Hippocampal formation (tissue), 2 donors: ENCODE measurements at regions not wholly inside any gene's neighbourhood (a gene's known extent, or its start where the extent isn't known, plus 50 kb on each side); places are given as distances from the start of the nearest gene placed in this dataset.

ENCODE experiments used
- DNase-seq, 2 donors: peaks; one replicate each; lab custom pipeline; 2025; lab: John Stamatoyannopoulos, UW

- no peak for DNase-seq
These were observed 50.3 kb upstream of the CXCL12 start for GRCh38 chr10:44435196-44435595.

DNA sequence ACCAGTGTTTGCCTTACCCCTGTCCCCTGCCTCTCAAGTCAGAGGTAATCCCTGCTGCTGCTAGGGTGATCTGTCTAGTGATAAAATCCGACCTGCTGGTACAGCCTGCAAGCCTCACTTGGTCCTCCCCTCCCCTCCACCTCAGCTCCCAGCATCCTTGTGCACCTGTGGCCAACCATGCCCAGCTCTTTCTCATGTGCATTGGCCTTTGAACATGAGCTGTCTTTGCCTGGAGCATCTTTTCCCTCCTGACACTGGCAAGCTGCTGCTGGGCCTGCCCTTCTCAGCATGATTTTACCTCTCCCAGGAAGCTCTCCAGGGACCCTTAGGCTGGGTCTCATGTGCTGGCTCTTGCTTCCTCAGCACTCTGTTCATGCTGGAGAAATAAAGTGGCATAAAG is 51.3 kb upstream of the CXCL12 start:
- no peak for DNase-seq

- DNase-seq, result no peak
These were observed 53.1 kb upstream of the CXCL12 start for GRCh38 chr10:44437840-44438511.

DNA sequence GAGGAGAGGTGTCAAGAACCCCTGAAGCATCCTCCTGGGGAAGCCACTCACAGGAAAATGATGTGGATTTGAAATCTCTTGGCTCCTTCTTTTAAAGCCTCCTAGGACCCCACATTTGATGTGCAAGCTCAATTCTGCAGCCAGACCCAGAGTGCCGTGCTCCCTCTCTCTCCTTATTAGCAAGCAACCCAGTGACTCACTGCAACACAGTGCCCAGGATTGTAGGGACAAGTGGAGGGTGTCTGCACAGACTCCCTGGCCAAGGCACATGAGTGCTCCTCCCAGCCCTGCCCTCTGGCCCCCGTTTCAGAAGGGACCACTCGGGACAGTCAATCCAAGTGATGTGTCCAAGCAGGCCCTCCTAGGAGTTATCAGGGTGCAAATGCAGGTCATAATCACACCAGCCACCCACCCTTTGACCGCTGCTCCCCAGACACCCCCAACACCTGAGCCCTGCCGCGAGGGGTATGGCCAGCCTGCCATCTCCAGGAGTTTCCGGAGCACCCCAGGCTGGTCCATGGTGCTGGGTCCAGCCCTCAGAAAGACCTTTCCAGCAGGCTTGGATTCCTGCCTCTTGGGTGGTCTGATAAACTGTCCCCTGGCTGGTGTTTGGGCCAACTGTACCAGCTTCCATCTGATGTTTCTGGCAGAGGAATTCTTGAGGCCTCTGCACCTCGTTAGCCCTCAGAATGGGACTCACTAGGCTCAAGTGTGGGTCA is 54.5 kb upstream of the CXCL12 start:
- no peak for DNase-seq

DNA sequence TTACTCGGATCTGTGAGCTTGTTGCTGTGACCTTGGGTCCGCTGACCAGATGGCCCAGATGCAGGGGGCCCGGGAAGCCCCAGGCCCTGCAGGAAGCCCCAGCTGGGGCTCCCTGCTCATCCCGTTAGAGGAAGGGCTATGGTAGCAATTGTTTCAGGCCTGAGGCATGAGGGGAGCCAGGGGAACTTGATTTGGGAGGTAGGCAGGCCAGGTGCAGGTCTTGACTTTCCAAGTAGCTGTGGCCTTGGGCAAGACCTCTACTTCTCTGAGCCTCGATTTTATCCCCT is 55.0 kb upstream of the CXCL12 start:
- no peak for DNase-seq

- no peak for DNase-seq
These were observed 72.4 kb upstream of the CXCL12 start for GRCh38 chr10:44457259-44457658.

GRCh38 chr10:44458671-44459413 is 73.9 kb upstream of the CXCL12 start:
- no peak for DNase-seq

DNA sequence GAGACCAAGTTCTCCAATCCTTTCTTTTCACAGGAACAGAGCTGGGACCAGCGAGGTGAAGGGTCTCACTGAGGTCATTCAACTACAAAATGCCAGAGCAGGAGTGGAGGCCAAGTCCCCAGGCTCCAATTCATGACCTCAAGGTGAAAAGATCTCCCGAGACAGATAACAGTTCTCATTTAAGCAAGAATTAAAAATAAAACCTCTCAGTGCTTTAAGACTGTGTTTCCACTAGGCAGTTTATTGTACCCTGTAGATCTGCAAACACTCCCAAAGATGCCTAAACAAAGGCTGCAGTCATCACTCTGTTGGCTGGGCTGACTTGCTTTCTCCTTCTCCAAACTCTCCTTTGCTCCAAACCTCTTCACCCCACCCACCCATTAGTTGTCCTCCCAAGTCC is 74.8 kb upstream of the CXCL12 start:
- no peak for DNase-seq

DNA sequence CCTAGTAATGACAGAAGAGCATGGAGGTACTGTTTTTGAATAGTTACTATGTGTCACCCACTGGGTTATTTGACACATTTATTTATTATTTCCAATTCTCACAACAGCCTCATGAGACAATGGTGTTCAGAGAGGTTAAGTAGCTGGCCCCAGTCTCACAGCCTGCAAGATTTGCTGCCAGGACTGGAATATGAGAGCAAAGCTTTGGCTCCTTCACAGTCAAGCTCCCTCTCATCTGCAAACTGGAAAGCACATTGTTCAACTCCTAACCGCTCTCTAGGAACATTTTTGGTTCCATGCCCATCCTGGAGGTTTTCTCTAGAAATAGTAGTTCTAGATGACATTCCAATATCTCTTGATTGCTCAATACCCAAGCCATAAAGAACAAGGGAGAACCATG is 75.5 kb upstream of the CXCL12 start:
- no peak for DNase-seq

GRCh38 chr10:44462338-44462914 is 77.5 kb upstream of the CXCL12 start:
- no peak for DNase-seq

GRCh38 chr10:44463511-44464121 is 78.7 kb upstream of the CXCL12 start:
- no peak for DNase-seq

DNA sequence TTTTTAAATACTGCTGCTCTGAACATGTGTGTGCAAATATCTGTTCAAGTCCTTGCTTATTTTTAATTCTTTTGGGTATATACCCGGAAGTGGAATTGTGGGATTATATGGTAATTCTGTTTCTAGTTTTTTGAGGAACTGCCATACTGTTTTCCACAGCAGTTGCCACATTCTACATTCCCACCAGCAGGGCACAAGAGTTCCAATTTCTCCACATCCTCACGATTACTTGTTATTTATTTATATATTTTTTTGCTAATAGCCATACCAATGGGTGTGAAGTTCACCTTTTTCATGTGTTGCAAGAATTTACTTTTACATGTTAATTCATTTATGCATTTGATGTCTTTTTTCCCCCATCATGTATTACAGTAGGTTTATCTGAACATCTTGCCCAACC is 79.6 kb upstream of the CXCL12 start:
- no peak for DNase-seq

DNA sequence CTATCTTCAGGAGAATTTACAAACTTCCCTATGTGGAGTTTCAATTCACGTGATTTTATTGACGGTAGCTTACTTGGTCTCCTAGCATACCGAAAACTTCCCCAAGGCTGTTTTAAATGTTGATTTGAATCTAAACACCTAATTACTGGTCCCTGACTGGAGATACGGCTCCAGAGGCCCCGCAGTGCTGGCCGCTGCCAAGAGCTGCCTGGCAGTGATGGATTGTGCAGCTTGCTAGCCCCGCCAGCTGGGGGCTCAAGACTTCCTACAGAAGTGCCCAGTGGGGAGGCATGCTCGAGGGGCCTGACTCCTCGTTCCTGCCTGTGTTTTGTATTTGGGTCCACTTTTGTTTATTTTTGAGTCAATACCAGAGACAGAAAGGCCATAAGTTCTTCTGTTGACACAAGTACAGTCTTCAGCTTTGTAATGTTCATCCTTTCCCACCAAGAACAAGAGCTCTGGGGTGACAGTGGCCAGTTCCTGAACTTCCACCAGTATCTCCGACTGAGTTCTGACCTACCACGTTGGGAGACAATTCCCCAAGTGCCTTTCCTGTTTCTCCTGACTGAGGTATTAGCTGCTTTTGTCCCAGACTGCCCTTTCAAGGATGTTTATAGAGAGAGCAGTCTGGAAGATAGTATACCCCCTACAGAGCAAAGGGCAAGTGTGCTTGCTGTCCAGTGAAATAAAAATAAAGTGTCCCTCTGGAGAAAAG is 80.7 kb upstream of the CXCL12 start:
- no peak for DNase-seq

- no peak for DNase-seq
These were observed 81.3 kb upstream of the CXCL12 start for GRCh38 chr10:44466236-44466635.

DNA sequence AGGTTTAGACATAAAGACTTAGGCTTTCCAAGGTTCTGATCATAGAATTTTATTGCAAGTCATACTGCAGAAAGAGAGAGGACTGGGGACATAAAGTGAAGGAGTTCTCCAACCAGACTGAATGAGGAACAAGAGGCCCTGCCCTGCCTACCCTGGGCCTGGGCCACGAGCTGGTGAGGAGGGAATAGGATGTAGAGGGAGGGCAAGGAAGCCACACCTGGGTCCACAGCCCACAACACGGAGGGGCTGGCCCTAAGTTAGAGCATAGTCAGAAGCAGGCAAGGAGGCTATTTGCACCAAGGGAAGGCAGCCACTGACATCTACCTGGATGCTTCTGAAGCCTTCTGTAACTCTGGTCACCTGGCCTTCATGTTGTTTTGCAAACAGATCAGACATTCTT is 82.2 kb upstream of the CXCL12 start:
- DNase-seq, result no peak

GRCh38 chr10:44467900-44468299 is 83.0 kb upstream of the CXCL12 start:
- no peak for DNase-seq

- DNase-seq, result no peak
These were observed 83.6 kb upstream of the CXCL12 start for GRCh38 chr10:44468525-44468924.

DNA sequence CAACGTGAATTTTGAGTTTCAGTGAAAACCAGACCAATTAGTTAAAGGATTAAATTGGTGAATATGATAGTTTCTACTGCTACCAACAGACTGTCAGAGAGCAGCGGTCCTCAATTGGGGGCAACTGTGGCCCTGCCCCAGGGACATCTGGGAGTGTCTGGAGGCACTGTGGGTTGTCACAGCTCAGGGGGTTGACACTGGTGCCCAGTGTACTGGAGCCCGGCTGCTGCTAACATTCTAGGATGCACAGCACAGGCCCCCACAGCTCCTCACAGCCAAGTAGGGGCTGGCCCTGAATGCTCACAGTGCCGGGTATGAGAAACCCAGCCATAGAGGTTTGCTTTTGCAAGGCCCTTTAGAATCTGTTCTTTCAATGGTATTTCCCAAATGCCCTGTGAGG is 84.1 kb upstream of the CXCL12 start:
- no peak for DNase-seq

GRCh38 chr10:44470784-44471183 is 85.9 kb upstream of the CXCL12 start:
- no peak for DNase-seq

DNA sequence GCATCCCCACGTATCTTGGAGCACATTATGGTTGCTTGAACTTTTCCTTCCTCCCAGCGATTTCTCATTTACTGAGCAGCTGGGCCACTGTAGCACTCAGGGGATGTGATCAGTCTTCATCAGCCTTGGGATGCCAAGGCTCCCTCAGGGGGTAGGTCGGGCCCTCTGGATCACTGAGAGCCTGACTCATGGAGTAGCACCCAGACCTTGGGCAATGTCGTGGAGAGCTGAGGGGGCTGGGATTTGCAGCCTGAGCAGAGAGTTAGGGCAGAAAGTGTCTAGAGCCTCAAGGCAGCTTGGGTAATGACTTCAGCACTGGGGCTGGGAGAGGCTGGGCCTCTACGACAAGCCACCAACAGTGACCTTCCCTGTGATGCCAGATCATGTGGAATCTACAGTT is 86.5 kb upstream of the CXCL12 start:
- DNase-seq, result no peak

GRCh38 chr10:44473146-44473545 is 88.2 kb upstream of the CXCL12 start:
- DNase-seq, result no peak
